Right atrium auricular region (tissue), 2 donors: ENCODE measurements at regions not wholly inside any gene's neighbourhood (a gene's known extent, or its start where the extent isn't known, plus 50 kb on each side); places are given as distances from the start of the nearest gene placed in this dataset.
"Not testable (repeated sequence)": the region's sequence is repeated elsewhere in the genome, so short reads cannot be mapped to it uniquely, and the experiment has no call there.

Source experiments
- DNase-seq: peaks from one replicate; pipeline ENCODE4 v3.0.0-alpha.2; 2019; ENCODE audit warnings: low spot score
- H3K27ac ChIP-seq, 2 donors: fragments of 200-600 bp; sonication (generic); 1 replicate in 1 of 2; 2 replicates in 1 of 2; pipeline ENCODE4 v1.5.1; 2016 to 2019
- H3K27me3 ChIP-seq, 2 donors: fragments of 200-600 bp; sonication (generic); one replicate each; pipeline versions ENCODE4 v1.5.1 to v1.6.0; 2017 to 2019
- H3K36me3 ChIP-seq: fragments of 200-600 bp; sonication (generic); one replicate; pipeline ENCODE4 v1.5.1; 2016
- H3K4me1 ChIP-seq, 2 donors: fragments of 200-600 bp; sonication (generic); one replicate each; pipeline versions ENCODE4 v1.5.1 to v1.6.0; 2017 to 2019
- H3K4me3 ChIP-seq, 2 donors: fragments of 200-600 bp; sonication (generic); 1 replicate in 1 of 2; 2 replicates in 1 of 2; pipeline ENCODE4 v1.5.1; 2017 to 2019; ENCODE audit warnings: mild to moderate bottlenecking in 1 of 2, moderate library complexity in 1 of 2
- H3K9me3 ChIP-seq, 2 donors: fragments of 200-600 bp; sonication (generic); one replicate each; pipeline ENCODE4 v1.5.1; 2019

GRCh38 chr1:804378-805115, 118.1 kb upstream of the OR4F16 start:
- H3K4me1 ChIP-seq, H3K27ac ChIP-seq, H3K9me3 ChIP-seq, H3K4me3 ChIP-seq, DNase-seq, H3K27me3 ChIP-seq, H3K36me3 ChIP-seq: not testable (repeated sequence)

- H3K27ac ChIP-seq, DNase-seq, H3K27me3 ChIP-seq, H3K9me3 ChIP-seq, H3K4me1 ChIP-seq, H3K4me3 ChIP-seq, H3K36me3 ChIP-seq: not testable (repeated sequence)
These were observed 118.4 kb upstream of the SAMD11 start for GRCh38 chr1:805310-805709.

- H3K4me3 ChIP-seq, H3K27me3 ChIP-seq, H3K4me1 ChIP-seq, H3K36me3 ChIP-seq, H3K27ac ChIP-seq, H3K9me3 ChIP-seq, DNase-seq: not testable (repeated sequence)
These were observed 116.7 kb upstream of the SAMD11 start for GRCh38 chr1:807066-807465.

- H3K27me3 ChIP-seq, H3K4me3 ChIP-seq, H3K27ac ChIP-seq, H3K9me3 ChIP-seq, H3K36me3 ChIP-seq, H3K4me1 ChIP-seq, DNase-seq: not testable (repeated sequence)
These were observed 115.9 kb upstream of the SAMD11 start for GRCh38 chr1:807699-808390.

GRCh38 chr1:810949-811348, 112.8 kb upstream of the SAMD11 start:
- not testable (repeated sequence) for H3K36me3 ChIP-seq, H3K9me3 ChIP-seq, H3K27me3 ChIP-seq, H3K4me1 ChIP-seq, H3K27ac ChIP-seq, H3K4me3 ChIP-seq, DNase-seq

GRCh38 chr1:812535-813127, 111.1 kb upstream of the SAMD11 start:
- DNase-seq, H3K36me3 ChIP-seq, H3K9me3 ChIP-seq, H3K27ac ChIP-seq, H3K4me1 ChIP-seq, H3K4me3 ChIP-seq, H3K27me3 ChIP-seq: not testable (repeated sequence)

GRCh38 chr1:814543-814942, 109.2 kb upstream of the SAMD11 start:
- DNase-seq, H3K27me3 ChIP-seq, H3K36me3 ChIP-seq, H3K27ac ChIP-seq, H3K4me1 ChIP-seq, H3K9me3 ChIP-seq, H3K4me3 ChIP-seq: not testable (repeated sequence)

GRCh38 chr1:815147-815922, 108.4 kb upstream of the SAMD11 start:
- not testable (repeated sequence) for H3K27ac ChIP-seq, H3K36me3 ChIP-seq, DNase-seq, H3K4me1 ChIP-seq, H3K27me3 ChIP-seq, H3K4me3 ChIP-seq, H3K9me3 ChIP-seq

- not testable (repeated sequence) for H3K4me1 ChIP-seq, DNase-seq, H3K36me3 ChIP-seq, H3K27me3 ChIP-seq, H3K9me3 ChIP-seq
- Histone ChIP-seq H3K27ac (peak overlapping the region; percentile 64 to 67), H3K4me3 (peak overlapping the region in 1 of 2 donors; percentile 19)
These were observed 106.6 kb upstream of the SAMD11 start for GRCh38 chr1:817071-817599.

- not testable (repeated sequence) for H3K4me1 ChIP-seq, DNase-seq, H3K4me3 ChIP-seq, H3K9me3 ChIP-seq, H3K27me3 ChIP-seq, H3K36me3 ChIP-seq
- H3K27ac ChIP-seq, result peak overlapping the region; percentile 60 to 77
These were observed 105.8 kb upstream of the SAMD11 start for GRCh38 chr1:817658-818617.
